ENCODE measurements at regions not wholly inside any gene's neighbourhood (a gene's known extent, or its start where the extent isn't known, plus 50 kb on each side); places are given as distances from the start of the nearest gene placed in this dataset.
"Not testable (repeated sequence)": the region's sequence is repeated elsewhere in the genome, so short reads cannot be mapped to it uniquely, and the experiment has no call there.

GRCh38 chr17:16870253-16871245, 101.4 kb downstream of the TNFRSF13B start:
- FAIRE-seq = no peak

GRCh38 chr17:16869531-16870252, 102.2 kb downstream of the TNFRSF13B start:
- FAIRE-seq; DNase-seq (ENCODE audit: low spot score): not testable (repeated sequence)

More at GRCh38 chr17:16870253-16871245, 101.4 kb downstream of the TNFRSF13B start:
- DNase-seq (ENCODE audit: low spot score) = no peak

DNA sequence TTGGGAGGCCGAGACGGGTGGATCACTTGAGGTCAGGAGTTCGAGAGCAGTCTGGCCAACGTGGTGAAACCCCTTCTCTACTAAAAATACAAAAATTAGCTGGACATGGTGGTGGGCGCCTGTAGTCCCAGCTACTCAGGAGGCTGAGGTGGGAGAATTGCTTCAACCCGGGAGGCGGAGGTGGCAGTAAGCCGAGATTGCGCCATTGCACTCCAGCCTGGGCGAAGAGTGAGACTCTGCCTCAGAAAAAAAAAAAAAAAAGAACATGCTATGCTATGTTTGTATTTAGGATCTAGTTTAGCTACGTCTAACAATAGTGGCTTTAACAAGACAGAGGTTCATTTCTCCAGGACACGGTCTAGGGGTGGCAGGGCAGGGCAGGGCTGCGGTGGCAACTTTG, 103.3 kb downstream of the TNFRSF13B start:
- FAIRE-seq; DNase-seq (ENCODE audit: low spot score): not testable (repeated sequence)

DNA sequence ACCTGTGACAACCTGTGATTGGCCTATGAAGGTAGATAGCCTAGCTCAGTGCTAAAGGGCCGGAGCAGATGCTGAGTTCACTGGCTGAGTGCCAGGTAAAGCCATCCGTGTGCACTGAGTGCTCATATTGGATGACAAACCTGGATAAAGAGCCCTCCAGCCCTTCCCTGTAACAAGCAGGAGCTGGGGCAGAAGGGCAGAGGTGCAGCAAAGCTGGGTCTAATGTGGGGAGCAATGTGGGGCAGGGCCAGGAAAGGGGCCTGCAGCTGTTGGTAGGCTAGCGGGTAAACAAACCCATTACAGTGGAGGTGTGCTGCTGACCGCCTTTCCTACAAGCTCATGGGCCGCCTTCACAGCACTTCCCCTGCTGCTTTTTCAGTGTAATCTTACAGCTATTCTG, 104.4 kb downstream of the TNFRSF13B start:
- not testable (repeated sequence) for DNase-seq (ENCODE audit: low spot score); FAIRE-seq

- not testable (repeated sequence) for FAIRE-seq; DNase-seq (ENCODE audit: low spot score)
These were observed 105.1 kb downstream of the TNFRSF13B start for GRCh38 chr17:16866841-16867240.

DNA sequence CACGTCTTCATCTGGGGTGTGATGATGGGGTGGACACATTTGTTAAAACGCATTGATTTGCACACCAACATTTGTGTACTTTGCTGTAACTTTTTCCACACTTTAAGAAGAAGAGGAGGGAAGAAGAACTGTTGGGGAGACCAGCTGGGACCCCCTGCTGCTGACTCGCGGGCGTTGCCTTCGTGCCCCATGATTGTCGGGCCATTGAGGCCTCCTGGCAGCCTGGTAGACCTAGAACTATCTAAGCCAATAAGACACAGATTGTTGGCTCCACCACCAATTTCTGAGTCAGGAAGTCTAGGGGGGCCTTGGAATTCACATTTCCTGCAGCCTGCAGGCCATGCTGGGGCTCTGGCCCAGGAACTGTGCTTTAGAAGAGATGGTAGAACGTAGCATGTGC, 105.5 kb downstream of the TNFRSF13B start:
- DNase-seq (ENCODE audit: low spot score) (no peak), FAIRE-seq (no peak)

GRCh38 chr17:16865704-16866103, 106.2 kb downstream of the TNFRSF13B start:
- FAIRE-seq = not testable (repeated sequence)
- peak; percentile 29 for DNase-seq (ENCODE audit: low spot score)

DNA sequence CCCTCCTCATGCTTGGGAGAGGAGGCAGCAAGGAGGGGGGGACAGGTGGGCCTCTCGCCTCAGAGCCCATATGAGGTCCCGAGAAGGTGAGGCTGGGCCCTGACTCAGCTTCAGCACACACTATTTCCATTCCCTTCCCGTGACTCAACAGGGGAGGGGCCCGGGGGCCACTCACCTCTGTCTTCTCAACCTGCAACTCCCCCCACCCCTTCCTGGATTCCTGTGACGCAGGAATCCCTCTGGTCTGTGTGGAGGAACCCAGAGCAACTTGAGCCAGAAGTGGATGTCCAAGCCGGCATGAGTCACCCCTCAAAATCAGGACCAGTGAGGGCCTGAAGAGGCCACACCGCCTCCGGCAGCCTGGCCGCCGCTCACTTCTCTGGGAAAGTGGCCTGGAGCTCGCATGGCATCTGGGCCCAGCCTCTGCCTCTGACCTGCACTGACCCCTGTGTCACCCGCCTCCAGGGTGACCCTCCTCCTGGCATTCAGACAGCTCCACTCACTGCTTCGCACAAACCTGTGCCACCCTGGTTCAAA, 106.8 kb downstream of the TNFRSF13B start:
- not testable (repeated sequence) for DNase-seq (ENCODE audit: low spot score)
- FAIRE-seq = peak; percentile 96

DNA sequence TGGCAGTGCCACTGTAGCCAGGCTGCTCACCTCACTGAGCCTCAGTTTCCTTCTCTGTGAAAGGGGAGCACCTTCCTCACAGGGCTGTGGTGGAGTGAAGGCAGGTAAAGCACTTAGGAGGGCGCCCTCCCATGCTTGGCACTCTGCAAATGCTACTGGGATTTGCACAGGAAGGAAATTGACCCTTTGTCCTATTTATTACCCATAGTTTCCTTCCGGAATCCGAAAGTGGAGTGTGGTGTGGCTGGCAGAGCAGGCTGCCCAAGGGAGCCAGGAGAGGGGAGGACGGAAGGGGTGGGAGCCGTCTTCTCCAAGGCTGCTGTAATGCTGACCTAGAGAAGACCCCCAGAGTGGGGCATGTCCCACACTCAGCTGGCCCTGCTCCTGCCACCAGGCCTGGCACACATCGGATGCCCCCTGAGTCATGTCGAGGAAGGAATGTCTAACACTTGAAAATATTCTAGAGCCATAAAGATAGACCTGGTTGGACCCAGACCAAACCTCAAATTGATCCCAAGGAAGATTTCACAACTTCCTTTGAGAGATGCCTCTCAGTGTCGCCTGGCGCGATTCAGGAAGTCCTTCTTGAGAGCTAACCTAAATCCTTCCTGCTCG, 107.3 kb downstream of the TNFRSF13B start:
- FAIRE-seq = not testable (repeated sequence)
- peak; percentile 79 for DNase-seq (ENCODE audit: low spot score)

- DNase-seq (ENCODE audit: low spot score) (peak; percentile 62), FAIRE-seq (peak; percentile 67)
These were observed 110.8 kb downstream of the TNFRSF13B start for GRCh38 chr17:16861152-16861551.

DNA sequence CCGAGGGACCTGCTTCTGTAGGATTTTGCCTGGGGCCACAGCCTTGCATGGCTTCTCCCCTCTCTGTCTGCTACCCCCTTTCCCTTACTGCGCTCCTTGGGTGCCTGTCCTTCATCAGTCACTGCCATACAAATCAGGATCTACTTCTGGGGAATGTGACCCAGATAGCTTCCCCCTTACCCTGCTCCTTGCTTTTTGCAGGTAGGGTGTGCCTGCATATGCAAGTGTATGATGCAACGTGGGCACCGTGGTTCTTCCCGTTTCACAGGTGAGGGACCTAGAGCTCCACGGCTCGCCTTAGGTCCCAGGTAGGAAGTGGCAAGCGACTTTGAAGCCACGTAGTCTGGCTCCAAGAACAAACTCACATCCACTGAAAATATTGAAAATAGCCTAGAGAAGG, 111.5 kb downstream of the TNFRSF13B start:
- FAIRE-seq; DNase-seq (ENCODE audit: low spot score): not testable (repeated sequence)

GRCh38 chr17:16859515-16859914, 112.4 kb downstream of the TNFRSF13B start:
- DNase-seq (ENCODE audit: low spot score); FAIRE-seq: not testable (repeated sequence)

DNA sequence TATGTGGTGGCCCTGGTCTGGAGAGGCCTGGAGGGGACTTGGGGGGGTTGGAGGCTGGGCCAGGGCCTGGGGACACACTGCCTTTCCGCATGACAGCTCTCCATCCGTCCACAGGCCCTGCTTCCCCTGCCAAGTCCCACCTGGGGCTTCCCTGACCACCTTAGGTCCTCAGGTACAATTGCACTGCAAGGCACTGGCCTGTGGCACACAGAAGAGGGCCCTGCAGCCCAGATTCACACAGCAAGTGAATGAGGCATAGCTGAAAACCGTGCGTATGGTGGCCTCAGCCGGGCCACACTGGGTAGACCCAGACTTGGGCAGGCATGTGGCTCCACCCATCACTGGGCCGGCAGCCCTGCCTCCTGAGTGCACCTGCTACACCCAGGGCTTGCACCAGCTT, 114.2 kb downstream of the TNFRSF13B start:
- not testable (repeated sequence) for DNase-seq (ENCODE audit: low spot score); FAIRE-seq

- DNase-seq (ENCODE audit: low spot score); FAIRE-seq: not testable (repeated sequence)
These were observed 115.1 kb downstream of the TNFRSF13B start for GRCh38 chr17:16856846-16857245.

GRCh38 chr17:16856171-16856570, 115.7 kb downstream of the TNFRSF13B start:
- not testable (repeated sequence) for FAIRE-seq; DNase-seq (ENCODE audit: low spot score)

DNA sequence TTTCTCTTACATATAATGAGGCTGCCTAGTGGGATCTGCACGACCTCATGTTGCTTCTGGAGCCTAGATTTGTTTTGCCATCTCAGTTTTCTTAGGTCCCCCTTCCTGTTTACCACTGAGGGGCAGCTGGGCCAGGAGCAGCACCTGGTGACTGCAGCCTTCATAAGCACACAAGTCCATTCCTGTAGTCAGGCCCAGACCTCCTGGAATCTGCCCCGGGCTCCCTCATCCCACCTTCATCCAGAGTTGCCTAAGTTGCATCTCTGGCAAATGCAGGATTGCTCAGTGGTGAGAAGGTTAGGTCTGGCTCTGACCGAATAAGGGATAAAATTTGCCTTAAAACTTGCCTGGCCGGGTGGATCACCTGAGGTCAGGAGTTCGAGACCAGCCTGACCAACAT, 117.3 kb downstream of the TNFRSF13B start:
- FAIRE-seq; DNase-seq (ENCODE audit: low spot score): not testable (repeated sequence)

- DNase-seq (ENCODE audit: low spot score) = no peak
- FAIRE-seq = no peak
These were observed 118.1 kb downstream of the TNFRSF13B start for GRCh38 chr17:16853661-16854320.

- not testable (repeated sequence) for FAIRE-seq; DNase-seq (ENCODE audit: low spot score)
These were observed 122.1 kb downstream of the TNFRSF13B start for GRCh38 chr17:16849861-16850260.

DNA sequence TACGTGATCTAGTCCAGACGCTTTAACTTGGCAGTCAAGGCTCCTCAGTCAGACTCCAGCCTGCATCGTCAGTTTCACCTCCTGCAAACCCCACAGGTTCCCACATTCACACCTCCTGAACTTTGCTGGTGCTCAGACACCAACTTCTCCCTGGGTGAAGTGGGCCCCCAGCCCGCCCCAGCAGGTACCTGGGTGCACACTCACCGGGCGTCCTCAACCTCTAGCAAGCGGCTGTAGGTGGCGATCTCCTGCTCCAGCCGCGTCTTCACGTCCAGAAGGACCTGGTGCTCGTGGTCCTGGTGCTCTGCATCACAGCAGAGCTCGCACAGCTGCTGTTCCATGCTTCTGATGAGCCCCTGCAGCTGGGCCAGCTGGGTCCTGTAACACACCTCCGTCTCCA, 122.9 kb downstream of the TNFRSF13B start:
- DNase-seq (ENCODE audit: low spot score); FAIRE-seq: not testable (repeated sequence)

DNA sequence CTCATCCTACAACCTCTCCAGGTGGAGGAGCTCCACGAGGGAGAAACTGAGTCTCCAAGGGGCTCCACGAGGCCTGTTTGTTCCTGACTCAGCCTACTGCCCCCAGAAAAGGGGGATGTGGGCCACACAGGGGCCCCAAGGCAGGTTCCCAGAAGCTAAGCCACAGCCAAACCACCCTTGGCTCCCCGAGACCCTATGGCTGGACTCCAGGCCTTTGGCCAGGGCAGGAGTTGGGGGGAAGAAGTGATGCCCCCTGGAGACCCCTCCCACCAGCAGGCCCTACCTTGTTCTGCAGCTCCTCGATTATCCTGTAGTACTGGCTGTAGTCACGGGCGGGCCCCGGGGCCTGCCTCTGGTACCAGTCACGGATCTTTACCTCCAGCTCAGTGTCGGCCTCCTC, 126.8 kb downstream of the TNFRSF13B start:
- not testable (repeated sequence) for FAIRE-seq; DNase-seq (ENCODE audit: low spot score)

Data from RCC 7860 (cell line).